Activated CD4-positive, CD25-positive, alpha-beta regulatory T cell (primary cell): ENCODE measurements at regions not wholly inside any gene's neighbourhood (a gene's known extent, or its start where the extent isn't known, plus 50 kb on each side); places are given as distances from the start of the nearest gene placed in this dataset.
"Not testable (repeated sequence)": the region's sequence is repeated elsewhere in the genome, so short reads cannot be mapped to it uniquely, and the experiment has no call there.

ENCODE experiments used
- DNase-seq, 4 experiments: peaks; one replicate each; lab custom pipeline; 2025; lab: John Stamatoyannopoulos, UW

DNA sequence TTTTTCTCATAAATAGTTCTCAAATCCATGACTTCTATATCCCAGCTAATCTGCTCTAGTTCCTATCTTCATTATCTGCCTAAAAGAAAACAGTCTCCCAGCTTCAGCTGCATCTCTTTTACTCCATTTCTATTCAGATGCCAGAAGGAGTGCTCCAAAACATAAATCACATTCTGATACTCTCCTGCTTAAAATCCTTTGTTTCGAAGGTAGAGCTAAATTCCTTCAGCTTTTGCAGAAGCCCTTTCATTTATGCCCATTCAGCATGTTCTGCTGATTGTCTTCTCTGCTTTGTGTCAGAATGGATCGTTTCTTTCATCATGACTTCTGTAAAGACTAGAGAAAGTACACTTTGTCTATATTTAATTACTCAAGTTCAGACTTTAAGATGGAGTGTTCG, 440.1 kb upstream of the SMIM31 start:
- DNase-seq = no peak

GRCh38 chr4:164318350-164318749, 435.6 kb upstream of the SMIM31 start:
- DNase-seq = no peak

- no peak for DNase-seq
Measured at GRCh38 chr4:164319688-164320087, 434.2 kb upstream of the SMIM31 start.

- DNase-seq = no peak
Measured at GRCh38 chr4:164320847-164321246, 433.1 kb upstream of the SMIM31 start.

- DNase-seq = no peak
Measured at GRCh38 chr4:164326056-164326455, 427.9 kb upstream of the SMIM31 start.

- no peak for DNase-seq
Measured at GRCh38 chr4:164337219-164337944, 416.5 kb upstream of the SMIM31 start.

GRCh38 chr4:164343472-164343976, 410.4 kb upstream of the SMIM31 start:
- no peak for DNase-seq

- no peak for DNase-seq
Measured at GRCh38 chr4:164345756-164346155, 408.2 kb upstream of the SMIM31 start.

GRCh38 chr4:164350061-164350460, 403.9 kb upstream of the SMIM31 start:
- DNase-seq = no peak

GRCh38 chr4:164350716-164351115, 403.2 kb upstream of the SMIM31 start:
- not testable (repeated sequence) for DNase-seq

- DNase-seq = no peak
Measured at GRCh38 chr4:164357957-164358356, 396.0 kb upstream of the SMIM31 start.

DNA sequence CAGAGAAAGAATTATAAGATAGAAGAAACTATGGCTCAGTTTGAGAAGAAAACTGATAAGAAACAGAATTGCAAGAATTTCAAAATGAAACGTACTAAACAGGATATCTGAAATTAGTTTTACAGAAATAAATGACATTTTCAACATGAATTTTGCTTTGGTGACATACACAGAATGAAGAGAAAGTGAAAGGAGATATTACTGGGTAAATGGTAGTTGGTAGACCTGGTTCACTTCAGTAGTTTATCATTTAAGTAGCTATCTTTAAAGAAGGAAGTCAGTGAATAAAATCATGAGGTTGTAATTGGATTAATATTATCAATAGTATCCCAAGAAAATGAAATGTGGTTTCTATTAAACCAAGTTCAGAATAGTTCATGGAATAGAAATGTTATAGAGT, 395.5 kb upstream of the SMIM31 start:
- no peak for DNase-seq

- no peak for DNase-seq
Measured at GRCh38 chr4:164359881-164360280, 394.1 kb upstream of the SMIM31 start.

DNA sequence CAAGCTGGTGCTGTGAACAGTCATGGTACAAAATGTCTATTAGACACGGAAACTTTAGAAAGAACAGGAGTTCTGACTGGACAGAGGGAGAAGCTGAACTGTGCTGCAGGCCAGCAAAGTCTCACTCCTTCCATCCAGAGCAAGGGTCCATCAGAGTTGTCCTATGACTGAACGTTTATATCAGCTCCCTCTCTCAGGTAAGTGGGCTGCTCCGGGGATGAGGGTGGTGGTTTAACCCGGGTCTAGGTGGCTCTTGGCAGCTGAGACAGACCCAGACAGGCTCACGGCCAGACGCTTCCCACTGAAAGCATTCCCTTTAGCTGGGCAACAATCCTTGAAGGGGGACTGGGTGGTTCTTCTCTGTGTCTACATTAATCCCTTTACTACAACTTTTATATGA, 385.0 kb upstream of the SMIM31 start:
- no peak for DNase-seq

DNA sequence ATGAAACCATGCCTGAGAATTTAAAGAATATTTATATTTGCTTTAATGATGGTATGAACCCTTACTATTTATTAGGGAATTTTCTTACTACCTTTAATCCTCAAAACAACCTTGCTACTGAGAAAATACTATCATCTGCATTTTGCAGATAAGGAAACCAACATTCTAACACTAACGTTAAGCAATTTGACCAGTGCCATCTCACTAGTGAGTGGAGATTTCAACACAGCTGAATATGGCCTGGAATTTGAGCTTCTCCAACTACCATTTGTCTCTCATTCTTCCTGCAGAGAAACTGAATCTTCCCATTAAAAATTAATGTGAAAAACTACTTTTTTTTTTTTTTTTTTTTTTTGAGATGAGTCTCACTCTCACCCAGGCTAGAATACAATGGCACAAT, 380.9 kb upstream of the SMIM31 start:
- no peak for DNase-seq

GRCh38 chr4:164377277-164377676, 376.7 kb upstream of the SMIM31 start:
- DNase-seq = no peak

DNA sequence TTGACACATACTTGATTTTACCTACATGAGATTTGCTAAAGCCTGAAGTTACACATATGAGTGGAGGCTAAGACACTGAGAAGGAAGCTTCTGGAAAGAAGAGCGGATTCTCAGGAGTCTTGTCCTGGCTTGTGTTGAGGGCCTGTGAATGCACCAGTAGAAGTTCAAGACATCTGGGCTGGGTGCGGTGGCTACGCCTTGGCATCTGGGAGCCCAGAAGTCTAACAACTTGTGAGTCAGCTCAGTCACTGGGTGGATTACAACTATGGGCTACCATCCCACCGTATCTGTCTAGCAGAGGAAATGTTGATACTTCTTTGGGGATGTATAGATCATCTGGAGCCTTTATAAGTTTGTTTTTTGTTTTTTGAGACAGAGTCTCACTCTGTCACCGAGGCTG, 375.6 kb upstream of the SMIM31 start:
- no peak for DNase-seq

- no peak for DNase-seq
Measured at GRCh38 chr4:164379694-164380093, 374.2 kb upstream of the SMIM31 start.

DNA sequence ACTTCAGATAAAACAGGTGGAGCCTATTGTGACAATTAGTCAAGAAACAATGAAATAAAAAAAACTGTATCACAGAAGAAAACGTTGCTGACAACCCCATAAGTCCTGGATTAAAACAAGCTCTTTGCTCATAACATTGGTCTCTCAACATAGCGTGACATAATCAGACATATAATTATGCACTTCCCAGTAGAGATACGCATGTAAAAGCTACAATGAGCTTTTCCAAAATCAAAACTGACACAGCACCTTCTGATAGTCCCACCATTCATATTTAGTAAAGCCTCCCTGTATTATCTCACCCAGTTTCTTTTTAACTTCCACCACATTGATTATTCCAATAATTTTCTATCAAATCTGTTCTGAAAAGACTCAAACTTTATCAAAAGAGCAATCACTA, 372.1 kb upstream of the SMIM31 start:
- no peak for DNase-seq

- no peak for DNase-seq
Measured at GRCh38 chr4:164383058-164383357, 370.9 kb upstream of the SMIM31 start.

GRCh38 chr4:164383358-164384220, 370.3 kb upstream of the SMIM31 start:
- DNase-seq = no peak

DNA sequence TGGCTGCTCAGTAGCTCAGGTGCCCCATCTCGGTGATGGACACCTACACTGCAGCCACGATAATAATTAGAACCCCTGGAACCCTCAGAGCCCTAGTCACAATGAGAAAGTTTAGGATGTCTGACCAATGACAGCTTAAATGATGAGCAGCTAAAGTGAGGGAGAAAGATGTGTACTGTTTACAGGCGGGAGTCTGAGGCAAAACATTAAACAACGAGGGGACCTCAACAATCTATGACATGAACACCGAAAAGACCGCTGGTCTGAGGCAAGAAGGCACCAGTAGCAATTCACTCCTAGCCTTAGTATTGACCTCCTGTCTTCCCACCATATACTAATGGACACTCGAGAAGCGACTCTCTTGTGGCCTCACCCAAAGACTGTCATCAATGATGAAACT, 369.5 kb upstream of the SMIM31 start:
- no peak for DNase-seq

DNA sequence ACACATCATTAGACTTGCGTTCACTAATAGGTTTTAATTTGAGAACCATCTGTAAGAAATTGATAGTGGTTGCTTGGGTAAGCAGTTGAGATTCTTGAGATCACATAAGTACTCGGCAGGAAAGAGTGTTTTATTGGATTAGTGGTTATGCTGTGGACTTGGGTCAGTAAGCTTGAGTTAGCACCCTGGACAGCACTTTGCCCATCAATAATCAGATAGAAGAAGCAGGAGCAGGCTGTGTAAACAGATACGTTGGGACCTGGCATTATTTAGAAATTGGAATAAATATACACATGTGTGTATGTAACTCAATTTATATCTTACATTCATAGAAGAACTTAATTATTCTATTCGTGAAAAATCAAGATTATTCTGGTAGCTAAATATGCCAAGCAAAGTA, 357.5 kb upstream of the SMIM31 start:
- no peak for DNase-seq
